ENCODE measurements at regions not wholly inside any gene's neighbourhood (a gene's known extent, or its start where the extent isn't known, plus 50 kb on each side); places are given as distances from the start of the nearest gene placed in this dataset.

GRCh38 chr9:135280666-135281065, 193.2 kb downstream of the OLFM1 start:
- TF ChIP-seq SMAD1 (IDR thresholded peaks at IDR 0.05; ENCODE audit: low read depth, low read length, partially characterized antibody): no peak
- TF ChIP-seq POLR2A (conservative IDR thresholded peaks at IDR 0.05): no peak
- TF ChIP-seq TEAD4 (IDR thresholded peaks at IDR 0.05; ENCODE audit: low read length): no peak
- TF ChIP-seq TEAD4 (CRISPR knock-in tag; IDR thresholded peaks at IDR 0.05; ENCODE audit: borderline replicate concordance): no peak
- TF ChIP-seq HDAC8 (tag; IDR thresholded peaks at IDR 0.05): no peak

All from K562 (cell line).